GDM1 (cell line): ENCODE measurements at regions not wholly inside any gene's neighbourhood (a gene's known extent, or its start where the extent isn't known, plus 50 kb on each side); places are given as distances from the start of the nearest gene placed in this dataset.
"Not testable (repeated sequence)": the region's sequence is repeated elsewhere in the genome, so short reads cannot be mapped to it uniquely, and the experiment has no call there.

ENCODE experiments used
- DNase-seq: peaks from one replicate; lab custom pipeline; 2025; lab: John Stamatoyannopoulos, UW

- DNase-seq: no peak
Measured at GRCh38 chr18:47409519-47409918, 158.1 kb upstream of the SKOR2 start.

- DNase-seq: no peak
Measured at GRCh38 chr18:47407736-47408135, 156.3 kb upstream of the SKOR2 start.

GRCh38 chr18:47404845-47405244 is 153.4 kb upstream of the SKOR2 start:
- DNase-seq: no peak

GRCh38 chr18:47403949-47404348 is 152.5 kb upstream of the SKOR2 start:
- no peak for DNase-seq

- DNase-seq: no peak
Measured at GRCh38 chr18:47403317-47403716, 151.9 kb upstream of the SKOR2 start.

GRCh38 chr18:47399475-47399874 is 148.0 kb upstream of the SKOR2 start:
- no peak for DNase-seq

- DNase-seq: no peak
Measured at GRCh38 chr18:47397671-47398319, 146.3 kb upstream of the SKOR2 start.

- no peak for DNase-seq
Measured at GRCh38 chr18:47391665-47392064, 140.2 kb upstream of the SKOR2 start.

GRCh38 chr18:47390410-47391024 is 139.1 kb upstream of the SKOR2 start:
- no peak for DNase-seq

GRCh38 chr18:47389210-47389609 is 137.8 kb upstream of the SKOR2 start:
- DNase-seq: no peak

GRCh38 chr18:47387864-47388263 is 136.4 kb upstream of the SKOR2 start:
- DNase-seq: no peak

GRCh38 chr18:47383729-47384128 is 132.3 kb upstream of the SKOR2 start:
- DNase-seq: no peak

GRCh38 chr18:47381975-47382570 is 130.6 kb upstream of the SKOR2 start:
- DNase-seq: no peak

GRCh38 chr18:47380153-47380552 is 128.7 kb upstream of the SKOR2 start:
- no peak for DNase-seq

GRCh38 chr18:47373465-47373864 is 122.0 kb upstream of the SKOR2 start:
- DNase-seq: no peak

GRCh38 chr18:47370052-47370451 is 118.6 kb upstream of the SKOR2 start:
- DNase-seq: no peak

- not testable (repeated sequence) for DNase-seq
Measured at GRCh38 chr18:47354061-47354460, 102.6 kb upstream of the SKOR2 start.

GRCh38 chr18:47346016-47346415 is 94.6 kb upstream of the SKOR2 start:
- DNase-seq: no peak

- DNase-seq: no peak
Measured at GRCh38 chr18:47345291-47345690, 93.8 kb upstream of the SKOR2 start.

- no peak for DNase-seq
Measured at GRCh38 chr18:47343291-47343690, 91.8 kb upstream of the SKOR2 start.

GRCh38 chr18:47342566-47342965 is 91.1 kb upstream of the SKOR2 start:
- DNase-seq: no peak

- DNase-seq: no peak
Measured at GRCh38 chr18:47341678-47342077, 90.2 kb upstream of the SKOR2 start.

- no peak for DNase-seq
Measured at GRCh38 chr18:47334966-47335365, 83.5 kb upstream of the SKOR2 start.
